ENCODE measurements at regions not wholly inside any gene's neighbourhood (a gene's known extent, or its start where the extent isn't known, plus 50 kb on each side); places are given as distances from the start of the nearest gene placed in this dataset.
"Not testable (repeated sequence)": the region's sequence is repeated elsewhere in the genome, so short reads cannot be mapped to it uniquely, and the experiment has no call there.

- DNase-seq (ENCODE audit: insufficient read length, low spot score) (no peak), FAIRE-seq (no peak)
- TF ChIP-seq PAX5 (IDR thresholded peaks at IDR 0.05; ENCODE audit: insufficient read depth, low read length, severe bottlenecking) (no peak), TAF1 (IDR thresholded peaks at IDR 0.05; ENCODE audit: low read depth, low read length) (no peak), POLR2AphosphoS5 (IDR thresholded peaks at IDR 0.05; ENCODE audit: low read depth, low read length) (no peak), POLR2A (IDR thresholded peaks at IDR 0.05; ENCODE audit: low read depth, low read length) (no peak), SPI1 (IDR thresholded peaks at IDR 0.05; ENCODE audit: low read depth, low read length) (no peak), POU2F2 (IDR thresholded peaks at IDR 0.05; ENCODE audit: low read depth, low read length) (no peak)
These were observed 86.8 kb upstream of the NEDD4L start for GRCh38 chr18:57957210-57957609.

DNA sequence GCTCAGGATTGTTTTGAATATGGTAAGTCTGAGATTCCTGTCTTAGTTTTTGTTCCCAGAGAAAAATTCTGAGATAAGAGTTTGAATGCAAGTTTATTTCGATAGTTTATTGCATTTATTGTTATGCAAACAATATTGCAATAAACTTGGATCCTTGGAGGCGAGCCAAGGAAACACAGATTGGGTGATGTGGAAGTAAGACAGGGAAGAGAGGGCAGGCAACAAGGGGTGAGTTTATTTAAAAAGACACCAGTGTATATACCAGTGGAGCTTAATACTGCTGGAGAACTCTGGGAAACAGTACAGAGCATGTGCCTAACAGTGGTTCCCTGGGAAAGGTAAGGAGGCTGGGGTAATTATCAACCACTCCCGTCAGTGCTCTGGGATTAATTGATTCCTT, 87.5 kb upstream of the NEDD4L start:
- DNase-seq (ENCODE audit: insufficient read length, low spot score) (no peak), FAIRE-seq (no peak)
- no peak for TF ChIP-seq PAX5 (IDR thresholded peaks at IDR 0.05; ENCODE audit: insufficient read depth, low read length, severe bottlenecking)
- TF ChIP-seq TAF1 (IDR thresholded peaks at IDR 0.05; ENCODE audit: low read depth, low read length): no peak
- no peak for TF ChIP-seq POLR2AphosphoS5 (IDR thresholded peaks at IDR 0.05; ENCODE audit: low read depth, low read length)
- TF ChIP-seq SPI1 (IDR thresholded peaks at IDR 0.05; ENCODE audit: low read depth, low read length): no peak
- no peak for TF ChIP-seq POU2F2 (IDR thresholded peaks at IDR 0.05; ENCODE audit: low read depth, low read length)

GRCh38 chr18:57954935-57955334, 89.1 kb upstream of the NEDD4L start:
- DNase-seq (ENCODE audit: insufficient read length, low spot score) (no peak), FAIRE-seq (no peak)
- no peak for TF ChIP-seq SPI1 (IDR thresholded peaks at IDR 0.05; ENCODE audit: low read depth, low read length)
- no peak for TF ChIP-seq POLR2A (IDR thresholded peaks at IDR 0.05; ENCODE audit: low read depth, low read length)
- no peak for TF ChIP-seq POLR2AphosphoS5 (IDR thresholded peaks at IDR 0.05; ENCODE audit: low read depth, low read length)
- no peak for TF ChIP-seq PAX5 (IDR thresholded peaks at IDR 0.05; ENCODE audit: insufficient read depth, low read length, severe bottlenecking)
- TF ChIP-seq POU2F2 (IDR thresholded peaks at IDR 0.05; ENCODE audit: low read depth, low read length): no peak
- TF ChIP-seq TAF1 (IDR thresholded peaks at IDR 0.05; ENCODE audit: low read depth, low read length): no peak

DNA sequence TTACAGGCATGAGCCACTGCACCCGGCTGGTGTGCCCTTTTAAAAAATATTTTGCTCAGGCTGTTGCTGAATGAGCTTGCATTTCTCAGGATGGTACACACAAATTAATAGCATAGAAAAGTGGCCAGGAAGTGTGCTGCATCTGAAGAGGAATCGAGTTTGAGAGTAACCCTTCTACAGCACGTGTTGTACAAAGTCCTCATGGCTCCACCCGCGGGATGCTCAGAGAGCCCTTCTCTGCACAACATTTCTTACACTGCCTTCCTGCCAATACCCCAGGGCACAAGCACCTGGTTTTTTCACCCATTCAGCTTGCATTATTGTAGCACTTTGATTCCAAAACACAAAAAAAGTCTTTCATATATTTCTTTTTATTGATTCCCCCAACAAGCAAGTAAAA, 90.1 kb upstream of the NEDD4L start:
- FAIRE-seq: no peak
- TF ChIP-seq TAF1 (IDR thresholded peaks at IDR 0.05; ENCODE audit: low read depth, low read length) (no peak), SPI1 (IDR thresholded peaks at IDR 0.05; ENCODE audit: low read depth, low read length) (no peak), POLR2A (IDR thresholded peaks at IDR 0.05; ENCODE audit: low read depth, low read length) (no peak), POU2F2 (IDR thresholded peaks at IDR 0.05; ENCODE audit: low read depth, low read length) (no peak), PAX5 (IDR thresholded peaks at IDR 0.05; ENCODE audit: insufficient read depth, low read length, severe bottlenecking) (no peak), POLR2AphosphoS5 (IDR thresholded peaks at IDR 0.05; ENCODE audit: low read depth, low read length) (no peak)
- DNase-seq (ENCODE audit: insufficient read length, low spot score): no peak

GRCh38 chr18:57951999-57952774, 91.8 kb upstream of the NEDD4L start:
- FAIRE-seq (no peak), DNase-seq (ENCODE audit: insufficient read length, low spot score) (no peak)
- TF ChIP-seq PAX5 (IDR thresholded peaks at IDR 0.05; ENCODE audit: insufficient read depth, low read length, severe bottlenecking) (no peak), POLR2A (IDR thresholded peaks at IDR 0.05; ENCODE audit: low read depth, low read length) (no peak), POU2F2 (IDR thresholded peaks at IDR 0.05; ENCODE audit: low read depth, low read length) (no peak), SPI1 (IDR thresholded peaks at IDR 0.05; ENCODE audit: low read depth, low read length) (no peak), TAF1 (IDR thresholded peaks at IDR 0.05; ENCODE audit: low read depth, low read length) (no peak), POLR2AphosphoS5 (IDR thresholded peaks at IDR 0.05; ENCODE audit: low read depth, low read length) (no peak)

- DNase-seq (ENCODE audit: insufficient read length, low spot score): no peak
- TF ChIP-seq SPI1 (IDR thresholded peaks at IDR 0.05; ENCODE audit: low read depth, low read length): no peak
- TF ChIP-seq POLR2AphosphoS5 (IDR thresholded peaks at IDR 0.05; ENCODE audit: low read depth, low read length): no peak
- no peak for TF ChIP-seq POLR2A (IDR thresholded peaks at IDR 0.05; ENCODE audit: low read depth, low read length)
- no peak for TF ChIP-seq PAX5 (IDR thresholded peaks at IDR 0.05; ENCODE audit: insufficient read depth, low read length, severe bottlenecking)
- TF ChIP-seq POU2F2 (IDR thresholded peaks at IDR 0.05; ENCODE audit: low read depth, low read length): no peak
- no peak for TF ChIP-seq TAF1 (IDR thresholded peaks at IDR 0.05; ENCODE audit: low read depth, low read length)
- FAIRE-seq: peak; percentile 26
These were observed 92.8 kb upstream of the NEDD4L start for GRCh38 chr18:57951117-57951796.

DNA sequence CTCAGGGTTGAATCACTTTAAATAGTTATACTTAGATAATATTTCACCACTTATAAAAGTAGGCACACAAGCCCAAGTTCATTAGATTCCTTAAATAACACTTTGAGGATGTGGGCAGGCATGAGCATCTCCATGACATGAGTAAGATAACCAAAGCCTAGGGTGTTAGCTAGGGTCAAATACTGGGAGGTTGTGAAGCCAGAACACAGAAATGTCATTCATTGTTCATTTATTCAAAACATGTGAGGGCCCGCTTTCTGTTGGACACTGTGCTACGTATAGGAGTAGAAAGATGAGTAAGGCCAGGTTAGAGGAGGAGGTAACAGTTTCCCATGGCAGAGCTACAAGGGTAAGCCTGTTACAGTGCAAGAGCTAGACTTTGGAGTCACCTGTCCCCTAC, 93.5 kb upstream of the NEDD4L start:
- TF ChIP-seq TAF1 (IDR thresholded peaks at IDR 0.05; ENCODE audit: low read depth, low read length) (no peak), POLR2A (IDR thresholded peaks at IDR 0.05; ENCODE audit: low read depth, low read length) (no peak), POLR2AphosphoS5 (IDR thresholded peaks at IDR 0.05; ENCODE audit: low read depth, low read length) (no peak), POU2F2 (IDR thresholded peaks at IDR 0.05; ENCODE audit: low read depth, low read length) (no peak), SPI1 (IDR thresholded peaks at IDR 0.05; ENCODE audit: low read depth, low read length) (no peak)
- DNase-seq (ENCODE audit: insufficient read length, low spot score): no peak

DNA sequence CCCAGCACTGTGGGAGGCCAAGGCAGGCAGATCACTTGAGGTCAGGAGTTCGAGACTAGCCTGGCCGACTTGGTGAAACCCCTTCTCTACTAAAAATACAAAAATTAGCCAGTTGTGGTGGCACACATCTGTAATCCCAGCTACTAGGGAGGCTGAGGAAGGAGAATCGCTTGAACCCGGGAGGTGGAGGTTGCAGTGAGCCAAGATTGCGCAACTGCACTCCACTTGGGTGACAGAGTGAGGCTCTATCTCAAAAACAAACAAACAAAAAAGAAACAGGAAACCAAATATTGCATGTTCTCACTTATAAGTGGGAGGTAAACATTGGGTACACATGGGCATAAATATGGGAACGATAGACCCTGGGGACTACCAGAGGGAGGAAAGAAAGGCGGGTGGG, 94.7 kb upstream of the NEDD4L start:
- not testable (repeated sequence) for FAIRE-seq; DNase-seq (ENCODE audit: insufficient read length, low spot score)

More for the DNA sequence above, 93.5 kb upstream of the NEDD4L start:
- FAIRE-seq: peak; percentile 23

DNA sequence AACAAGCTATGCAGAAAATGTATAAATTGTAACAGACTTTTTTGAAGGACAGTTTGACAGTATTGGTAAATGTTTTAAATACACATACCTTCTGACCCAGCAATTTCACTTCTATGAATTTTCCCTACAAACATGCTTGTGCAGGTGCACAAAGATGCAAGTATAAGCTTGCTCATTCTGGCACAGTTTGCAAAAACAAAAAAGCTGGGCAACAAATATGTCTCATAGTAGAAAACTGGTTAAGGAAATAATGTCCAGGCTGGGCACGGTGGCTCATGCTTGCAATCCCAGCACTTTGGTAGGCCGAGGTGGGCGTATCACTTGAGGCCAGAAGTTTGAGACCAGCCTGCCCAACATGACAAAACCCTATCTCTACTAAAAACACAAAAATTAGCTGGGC, 96.9 kb upstream of the NEDD4L start:
- TF ChIP-seq POLR2AphosphoS5 (IDR thresholded peaks at IDR 0.05; ENCODE audit: low read depth, low read length) (no peak), SPI1 (IDR thresholded peaks at IDR 0.05; ENCODE audit: low read depth, low read length) (no peak), POLR2A (IDR thresholded peaks at IDR 0.05; ENCODE audit: low read depth, low read length) (no peak), PAX5 (IDR thresholded peaks at IDR 0.05; ENCODE audit: insufficient read depth, low read length, severe bottlenecking) (no peak)
- no peak for FAIRE-seq

GRCh38 chr18:57943723-57944122, 100.3 kb upstream of the NEDD4L start:
- FAIRE-seq: no peak

More for the DNA sequence above, 96.9 kb upstream of the NEDD4L start:
- DNase-seq (ENCODE audit: insufficient read length, low spot score): no peak

More at GRCh38 chr18:57943723-57944122, 100.3 kb upstream of the NEDD4L start:
- no peak for TF ChIP-seq POU2F2 (IDR thresholded peaks at IDR 0.05; ENCODE audit: low read depth, low read length)
- no peak for TF ChIP-seq TAF1 (IDR thresholded peaks at IDR 0.05; ENCODE audit: low read depth, low read length)
- no peak for DNase-seq (ENCODE audit: insufficient read length, low spot score)
